Stimulated activated CD4-positive, alpha-beta T cell treated with anti-CD3 and anti-CD28 coated beads, Interleukin-12 subunit alpha, Interleukin-12 subunit beta, amount 100 ng/mL, for 48 hours (primary cell): ENCODE measurements at regions not wholly inside any gene's neighbourhood (a gene's known extent, or its start where the extent isn't known, plus 50 kb on each side); places are given as distances from the start of the nearest gene placed in this dataset.

Experiments used
- DNase-seq, 3 donors: peaks; one replicate each; pipeline ENCODE4 v3.0.0-alpha.2; 2020; ENCODE audit warnings: low read depth in 2 of 3, low spot score in 1 of 3

GRCh38 chr1:13967707-13968106, 267.7 kb downstream of the PRDM2 start:
- DNase-seq = no peak

DNA sequence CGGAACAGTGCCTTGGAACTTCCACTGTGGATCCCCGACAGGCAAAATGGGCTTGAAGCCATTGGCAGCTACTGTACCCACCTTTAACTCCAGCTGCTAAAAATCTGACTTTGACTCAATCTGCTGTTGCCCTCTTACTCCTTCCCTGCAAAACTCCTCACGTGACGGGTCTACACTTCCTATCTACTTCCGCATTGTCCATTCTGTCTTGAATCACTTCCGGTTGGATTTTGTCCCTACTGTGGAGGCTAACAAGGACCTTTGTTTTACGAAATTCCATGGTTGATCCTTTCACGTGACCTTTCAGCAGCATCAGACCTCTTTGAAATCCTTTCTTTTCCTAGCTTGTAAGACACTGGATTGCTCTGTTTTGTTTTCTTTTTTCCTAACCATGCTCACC, 268.4 kb downstream of the PRDM2 start:
- no peak for DNase-seq

- DNase-seq = no peak
These were observed 270.8 kb downstream of the PRDM2 start for GRCh38 chr1:13970631-13971247.

DNA sequence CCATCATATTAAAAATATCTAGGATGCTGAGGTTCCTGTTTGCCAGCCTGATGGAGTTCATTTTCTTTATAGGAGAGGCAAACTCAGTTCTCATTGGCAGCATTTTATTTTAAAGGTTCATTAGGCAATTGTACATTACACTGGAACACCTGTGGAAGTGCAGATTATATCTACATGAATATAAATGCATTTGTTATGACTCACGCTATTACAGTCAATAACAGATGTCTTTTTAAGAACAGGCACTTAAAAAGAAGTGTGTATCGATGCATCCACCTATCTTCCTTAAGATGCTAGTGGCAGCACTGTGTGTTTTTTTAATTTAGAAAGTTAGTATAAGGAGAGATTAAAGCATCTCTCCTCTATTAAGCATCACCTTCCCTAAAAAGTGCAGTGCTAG, 276.5 kb downstream of the PRDM2 start:
- DNase-seq = no peak

GRCh38 chr1:13981142-13981541, 281.2 kb downstream of the PRDM2 start:
- no peak for DNase-seq

DNA sequence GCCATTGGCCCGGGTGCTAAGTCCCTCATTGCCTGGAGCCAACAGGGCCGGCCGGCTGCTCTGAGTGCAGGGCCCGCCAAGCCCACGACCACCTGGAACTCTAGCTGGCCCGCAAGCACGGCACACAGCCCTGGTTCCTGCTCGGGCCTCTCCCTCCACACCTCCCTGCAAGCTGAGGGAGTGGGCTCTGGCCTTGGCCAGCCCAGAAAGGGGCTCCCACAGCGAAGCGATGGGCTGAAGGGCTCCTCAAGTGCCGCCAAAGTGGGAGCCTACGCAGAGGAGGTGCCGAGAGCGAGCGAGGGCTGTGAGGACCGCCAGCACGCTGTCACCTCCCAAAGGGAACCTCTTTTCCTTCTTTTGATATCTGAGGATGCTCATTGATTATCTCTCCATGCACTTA, 283.4 kb downstream of the PRDM2 start:
- no peak for DNase-seq

DNA sequence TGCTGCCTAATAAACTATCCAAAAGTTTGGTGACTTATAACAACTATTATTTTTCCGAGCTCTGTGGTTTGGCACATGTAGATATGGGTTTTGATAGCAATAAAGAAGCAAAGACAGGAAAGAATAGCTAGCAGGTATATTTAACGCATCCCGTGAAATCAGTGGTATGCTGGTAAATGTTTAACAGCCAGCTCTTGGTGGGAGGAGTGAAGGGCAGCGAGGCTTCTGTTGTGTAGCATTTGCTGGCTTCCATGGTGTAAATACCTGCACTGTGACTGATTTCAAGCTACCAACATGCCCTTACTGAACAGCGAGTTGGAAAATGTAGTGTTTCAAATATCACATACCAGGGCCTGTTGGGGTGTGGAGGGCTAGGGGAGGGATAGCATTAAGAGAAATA, 291.0 kb downstream of the PRDM2 start:
- no peak for DNase-seq

GRCh38 chr1:13992489-13993285, 292.7 kb downstream of the PRDM2 start:
- no peak for DNase-seq

DNA sequence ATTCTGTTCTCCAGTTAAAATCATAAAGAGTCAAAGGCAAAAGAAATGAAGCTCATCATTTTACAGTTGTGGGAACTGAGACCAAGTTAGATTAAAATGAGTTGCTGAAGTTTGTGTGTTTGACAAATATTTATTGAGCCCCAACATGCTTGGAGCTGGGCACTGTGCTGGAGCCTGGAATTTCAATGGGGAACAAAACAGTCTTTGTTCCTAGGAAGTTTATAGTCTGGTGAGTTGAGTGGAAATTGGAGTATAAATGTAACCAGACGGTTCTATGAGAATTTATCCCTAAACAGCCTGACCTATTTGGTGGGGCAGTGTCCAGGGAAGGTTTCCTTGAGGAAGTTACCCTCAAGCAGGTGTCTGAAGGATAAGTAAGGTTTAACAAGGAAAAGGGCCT, 294.4 kb downstream of the PRDM2 start:
- no peak for DNase-seq

- no peak for DNase-seq
These were observed 296.3 kb downstream of the PRDM2 start for GRCh38 chr1:13996334-13996733.

DNA sequence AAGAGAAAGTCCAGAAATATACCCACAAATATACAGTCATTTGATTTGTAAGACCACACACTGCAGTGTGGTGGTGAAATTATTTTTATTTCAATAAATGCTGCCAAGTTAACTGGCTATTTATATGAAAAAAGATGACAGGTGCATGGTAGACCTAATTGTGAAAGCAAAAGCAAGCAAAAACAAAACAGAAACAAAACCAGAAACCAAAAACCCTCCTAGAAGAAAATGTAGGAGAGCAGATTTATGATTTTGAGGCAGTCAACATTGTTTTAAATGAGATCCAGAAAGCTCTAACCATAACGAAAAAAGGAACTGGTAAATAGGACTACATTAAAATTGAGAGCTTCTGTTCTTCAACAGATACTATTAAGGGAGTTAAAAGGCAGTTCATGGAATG, 303.6 kb downstream of the PRDM2 start:
- DNase-seq = no peak

GRCh38 chr1:14009582-14009981, 309.6 kb downstream of the PRDM2 start:
- no peak for DNase-seq

DNA sequence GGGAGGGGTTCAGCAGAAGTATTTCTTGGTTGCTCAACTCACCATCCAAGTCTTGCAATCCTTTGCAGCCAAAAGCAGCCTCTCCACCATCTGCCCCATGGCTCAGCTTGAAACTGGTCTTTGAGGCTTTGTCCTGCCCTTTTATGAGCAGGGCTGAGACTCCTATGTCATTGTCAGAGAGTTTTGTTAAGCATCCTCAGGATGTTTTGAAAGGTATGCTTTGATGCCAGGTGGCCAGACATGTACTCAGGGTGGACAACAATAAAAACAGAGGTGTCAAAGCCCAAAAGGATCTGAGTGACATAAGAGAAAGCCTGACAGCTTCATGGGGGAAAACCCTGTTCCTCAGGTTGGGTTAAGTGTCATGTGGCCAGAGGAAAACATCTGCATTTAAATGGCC, 310.5 kb downstream of the PRDM2 start:
- DNase-seq = no peak

DNA sequence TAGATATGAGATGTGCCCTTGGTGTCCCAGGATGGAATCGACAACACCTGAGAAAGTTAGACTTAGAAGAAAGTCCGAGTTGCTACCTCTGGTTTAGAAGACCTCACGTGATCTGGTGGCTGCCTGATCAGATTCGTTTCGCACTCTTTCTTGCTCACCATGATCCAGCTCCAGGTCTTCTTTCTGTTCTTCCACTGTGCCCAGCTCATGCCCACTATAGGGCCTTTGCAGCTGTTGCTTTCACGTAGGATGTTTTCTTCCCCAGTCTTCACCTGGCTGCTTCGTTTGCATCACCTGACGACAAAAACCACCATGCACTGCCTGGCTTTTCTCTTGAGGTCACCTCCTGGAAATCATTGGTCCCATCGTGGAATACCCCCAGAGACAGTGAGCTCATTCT, 311.1 kb downstream of the PRDM2 start:
- no peak for DNase-seq

DNA sequence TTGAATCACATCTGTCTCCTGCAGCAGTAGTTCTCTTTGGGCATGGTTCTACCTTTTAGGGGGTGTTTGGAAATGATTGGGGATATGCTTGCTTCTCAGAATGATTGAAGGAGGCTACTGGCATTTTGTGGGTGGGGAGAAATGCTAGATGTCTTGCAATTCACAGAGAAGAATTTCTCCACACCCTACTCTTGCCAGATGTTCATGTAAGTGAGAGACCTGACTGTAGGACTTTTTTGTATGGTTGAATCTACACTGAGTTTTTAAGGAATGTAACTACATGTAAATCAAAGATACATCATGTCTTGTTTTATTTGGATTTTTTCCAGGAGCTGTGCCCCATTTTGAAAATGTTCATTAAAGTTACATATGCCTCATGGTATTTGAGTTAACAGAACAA, 311.9 kb downstream of the PRDM2 start:
- DNase-seq = no peak

DNA sequence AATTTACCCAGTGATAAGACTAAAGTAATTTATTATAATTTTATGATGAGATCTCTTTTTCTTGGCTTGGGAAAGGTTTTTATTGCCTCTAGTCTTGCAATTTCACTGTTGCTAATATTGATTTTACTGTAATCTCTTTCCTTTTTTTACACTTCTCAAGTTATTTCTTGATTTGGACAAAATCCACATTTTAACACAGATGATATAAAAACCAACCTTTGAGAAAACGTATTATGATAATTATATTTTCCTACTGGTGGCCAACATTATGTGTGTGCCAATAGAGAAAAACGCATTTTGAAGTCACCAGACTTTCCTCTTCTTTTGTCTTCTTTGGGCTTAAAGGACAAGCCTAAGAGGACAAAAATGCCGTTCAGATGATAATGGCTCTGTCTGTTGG, 314.9 kb downstream of the PRDM2 start:
- no peak for DNase-seq

DNA sequence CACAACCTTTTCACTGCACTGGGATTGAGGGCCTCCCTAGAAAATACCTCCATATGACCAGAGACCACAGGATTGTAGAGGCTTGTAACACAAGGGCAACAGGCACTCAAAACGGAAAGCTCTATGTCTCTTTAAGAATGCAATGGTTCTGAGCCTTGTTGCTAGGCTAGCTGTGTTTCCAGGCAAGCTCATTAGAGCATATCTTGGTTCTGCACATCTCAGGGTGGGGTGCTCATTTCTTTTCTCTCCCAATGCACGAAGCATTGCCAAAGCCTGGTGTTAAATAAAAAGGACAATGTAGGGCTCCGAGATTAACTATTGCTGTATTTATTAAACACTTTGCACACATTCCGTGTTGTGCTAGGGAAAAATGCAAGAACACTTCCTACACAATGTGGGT, 315.9 kb downstream of the PRDM2 start:
- DNase-seq = no peak

DNA sequence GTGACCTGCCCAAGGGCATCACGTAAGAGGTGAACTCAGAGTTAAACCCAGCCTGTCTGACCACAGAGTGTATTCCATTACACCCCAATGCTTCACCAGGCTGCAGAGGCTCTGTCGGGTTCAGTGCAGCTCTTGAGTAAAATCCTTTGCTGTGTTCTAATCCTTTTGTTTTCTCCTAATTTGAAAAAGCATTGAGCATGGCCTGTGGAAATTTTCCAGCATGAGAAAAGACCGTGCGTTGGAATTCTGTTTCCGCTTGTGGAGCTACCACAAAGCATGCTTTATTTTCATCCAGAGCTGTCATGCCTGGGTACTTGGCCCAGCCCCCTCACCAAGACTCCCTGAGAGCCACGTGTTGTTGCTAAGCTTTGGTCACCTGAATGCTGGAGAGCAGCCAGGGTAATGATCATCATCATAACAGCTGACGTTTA, 317.6 kb downstream of the PRDM2 start:
- DNase-seq = no peak

GRCh38 chr1:14019461-14019860, 319.5 kb downstream of the PRDM2 start:
- DNase-seq = no peak

GRCh38 chr1:14020006-14020405, 320.0 kb downstream of the PRDM2 start:
- DNase-seq = no peak

DNA sequence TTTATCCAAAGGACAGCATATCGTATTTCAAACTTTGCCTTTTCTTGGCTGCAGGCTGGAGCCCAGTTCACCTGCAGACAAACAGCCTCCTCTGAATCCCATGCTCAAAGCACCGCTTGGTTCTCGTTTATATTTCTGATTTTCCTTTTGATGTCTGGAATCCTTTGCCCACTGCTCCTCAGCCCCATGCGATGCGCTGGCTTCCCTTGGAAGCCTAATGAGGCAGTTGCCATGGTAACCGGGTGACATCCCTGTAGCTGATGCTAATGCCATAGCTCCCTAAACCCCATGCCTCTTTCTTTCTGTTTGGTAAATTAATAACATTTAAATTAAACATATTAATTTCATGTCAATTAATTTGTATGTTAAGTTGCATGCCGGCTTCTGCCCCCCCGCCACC, 327.1 kb downstream of the PRDM2 start:
- DNase-seq = no peak

DNA sequence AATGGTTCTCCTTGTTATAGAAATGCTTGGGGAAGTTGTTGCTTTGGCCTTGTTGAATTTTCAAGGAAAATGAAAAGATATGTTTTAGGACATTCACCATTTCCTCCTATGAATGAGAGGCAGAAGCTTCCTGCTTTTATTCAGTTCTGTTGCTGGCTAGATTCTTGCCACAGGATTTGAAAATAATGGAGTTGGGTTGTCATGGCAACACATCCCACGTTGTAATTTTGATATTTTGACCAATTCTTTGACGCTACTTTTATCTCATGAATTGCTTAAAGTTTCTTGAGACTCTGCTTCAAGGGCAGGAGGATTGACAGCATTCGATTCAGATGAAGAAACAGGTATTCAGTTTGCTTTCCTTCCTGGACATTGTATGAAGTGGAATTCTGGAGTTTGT, 331.5 kb downstream of the PRDM2 start:
- DNase-seq = no peak

DNA sequence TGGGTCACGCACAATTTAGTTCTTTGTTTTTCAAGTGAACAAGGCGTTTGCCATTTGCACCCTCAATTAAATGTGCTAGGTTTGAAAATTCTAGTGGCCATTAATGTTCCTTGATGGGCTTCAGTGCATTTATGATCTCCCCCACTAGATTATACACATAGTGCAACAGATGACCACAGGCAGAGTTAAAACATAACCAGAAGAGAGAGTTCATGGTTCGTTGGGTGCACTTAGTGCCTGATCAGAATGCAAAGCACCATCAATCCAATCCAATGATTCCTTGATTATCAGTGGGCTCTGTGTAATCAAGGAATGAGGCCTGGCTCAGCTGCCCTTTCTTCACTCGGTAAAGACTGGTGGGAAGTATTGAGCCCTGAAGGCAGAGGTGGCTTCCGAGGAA, 334.5 kb downstream of the PRDM2 start:
- DNase-seq = no peak
